GM06990 (cell line): ENCODE measurements at regions not wholly inside any gene's neighbourhood (a gene's known extent, or its start where the extent isn't known, plus 50 kb on each side); places are given as distances from the start of the nearest gene placed in this dataset.

Experiments
- DNase-seq: peaks from one replicate; pipeline ENCODE4 v3.0.0-alpha.2; 2011; ENCODE audit not compliant: insufficient read length; ENCODE audit errors: extremely low read depth
- H3K27me3 ChIP-seq: replicated peaks from 2 replicates; pipeline ENCODE4 v1.6.0; 2011; ENCODE audit warnings: low read length; ENCODE audit not compliant: control insufficient read depth, insufficient read depth
- H3K36me3 ChIP-seq: 2 replicates; pipeline ENCODE4 v1.5.1; 2011; ENCODE audit warnings: low read length; ENCODE audit not compliant: control insufficient read depth, insufficient read depth
- H3K4me3 ChIP-seq: replicated peaks from 2 replicates; pipeline ENCODE4 v1.5.1; 2011; ENCODE audit warnings: low read depth, mild to moderate bottlenecking, control low read depth, low read length
- CTCF ChIP-seq: IDR thresholded peaks from 2 replicates; pipeline ENCODE4 v1.5.1; 2011; ENCODE audit warnings: low read length, control low read depth, mild to moderate bottlenecking, inconsistent platforms; ENCODE audit not compliant: insufficient read depth, poor library complexity, severe bottlenecking

GRCh38 chr6:100155141-100155540 lies 161.1 kb upstream of the MCHR2 start:
- Histone ChIP-seq H3K36me3 (no peaks in the 10 kb centered on the region), H3K27me3 (no peaks in the 10 kb centered on the region), H3K4me3 (no peak overlapping the region)
- no peak for TF ChIP-seq CTCF
- no peak for DNase-seq

DNA sequence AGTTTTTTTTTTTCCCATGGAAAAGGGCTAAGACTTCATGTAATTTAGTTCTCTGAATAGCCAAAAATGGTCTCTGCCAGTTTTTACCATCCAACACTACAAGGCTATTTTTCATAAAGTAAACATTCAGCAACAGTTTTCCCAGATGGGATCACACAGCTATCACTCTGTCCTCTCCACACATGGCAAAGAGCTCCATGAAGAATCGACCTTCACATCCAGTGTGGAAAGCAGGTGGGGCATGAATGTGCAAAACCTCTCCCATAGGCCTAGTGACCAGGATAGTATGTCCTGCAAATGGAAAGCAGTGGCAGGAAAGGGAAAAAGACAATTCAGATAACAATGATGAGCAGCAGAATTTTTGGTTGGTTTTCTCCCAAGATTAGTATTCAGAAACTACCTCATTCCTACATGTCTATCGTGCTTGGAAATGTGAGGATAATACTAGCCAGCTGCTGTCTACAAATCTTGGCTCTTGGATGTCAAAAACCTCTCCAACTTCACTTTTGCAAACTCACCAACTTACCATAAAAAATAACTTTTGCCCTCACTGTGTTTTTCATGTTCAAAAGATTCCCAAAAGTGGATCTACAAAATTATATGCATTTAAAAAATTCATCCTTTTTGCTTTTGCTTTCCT lies 159.7 kb upstream of the MCHR2 start:
- H3K4me3 ChIP-seq: no peak overlapping the region
- H3K36me3 ChIP-seq: no peaks in the 10 kb centered on the region
- no peaks in the 10 kb centered on the region for H3K27me3 ChIP-seq
- DNase-seq: no peak
- no peak for TF ChIP-seq CTCF

DNA sequence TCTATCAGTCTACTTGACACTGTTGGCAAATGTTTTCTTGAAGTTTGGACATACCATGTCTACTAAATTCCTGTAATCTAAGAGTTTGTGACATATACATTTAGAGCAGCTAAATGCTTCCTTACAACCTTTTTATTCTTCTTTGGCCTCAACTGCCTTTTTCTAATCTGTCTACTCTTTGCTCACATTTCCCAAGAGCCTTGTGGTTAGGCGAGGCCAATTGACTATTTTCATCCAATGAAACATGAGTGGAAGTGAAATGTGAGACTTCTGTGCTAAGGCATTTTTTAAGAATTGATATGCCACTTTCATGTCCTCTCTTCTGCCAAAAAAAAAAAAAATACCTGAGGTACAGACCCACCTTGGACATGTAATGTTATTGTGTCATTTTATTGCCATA lies 158.2 kb upstream of the MCHR2 start:
- Histone ChIP-seq H3K36me3 (no peaks in the 10 kb centered on the region), H3K4me3 (no peak overlapping the region), H3K27me3 (no peaks in the 10 kb centered on the region)
- DNase-seq: no peak
- no peak for TF ChIP-seq CTCF

DNA sequence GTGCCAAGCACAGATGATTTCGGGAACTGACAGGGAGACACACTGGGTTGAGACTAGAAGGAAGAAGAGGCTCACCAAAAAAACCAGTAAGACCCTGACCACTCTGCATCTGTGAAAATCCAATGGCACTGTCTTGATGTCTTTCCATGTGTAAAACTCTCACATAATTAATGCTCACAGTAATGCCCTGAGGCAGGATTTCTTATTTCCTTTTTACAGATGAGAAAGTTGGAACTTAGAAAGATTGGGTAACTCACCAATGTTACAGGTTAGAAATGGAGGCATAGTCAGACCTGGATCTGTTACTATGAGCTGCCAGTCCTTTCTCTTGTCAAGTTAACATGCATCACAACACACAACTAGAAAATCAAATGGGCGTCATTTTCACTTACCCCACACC lies 151.0 kb upstream of the MCHR2 start:
- no peaks in the 10 kb centered on the region for H3K36me3 ChIP-seq
- H3K4me3 ChIP-seq: no peak overlapping the region
- no peak for TF ChIP-seq CTCF
- H3K27me3 ChIP-seq: no peaks in the 10 kb centered on the region
- no peak for DNase-seq

- no peak for TF ChIP-seq CTCF
- Histone ChIP-seq H3K27me3 (no peaks in the 10 kb centered on the region), H3K36me3 (no peaks in the 10 kb centered on the region), H3K4me3 (no peak overlapping the region)
- DNase-seq: no peak
Observed at GRCh38 chr6:100138346-100139022, 144.5 kb upstream of the MCHR2 start.
